Neural progenitor cell (in vitro differentiated cells): ENCODE measurements at regions not wholly inside any gene's neighbourhood (a gene's known extent, or its start where the extent isn't known, plus 50 kb on each side); places are given as distances from the start of the nearest gene placed in this dataset.

ENCODE experiments used
- EZH2 ChIP-seq: fragments of 200-600 bp; sonication (generic); IDR thresholded peaks from 2 replicates; pipeline ENCODE4 v1.6.1; 2017; ENCODE audit warnings: antibody characterized with exemption, mild to moderate bottlenecking, moderate library complexity
- EZH2phosphoT487 ChIP-seq: fragments of 200-600 bp; sonication (generic); IDR thresholded peaks from 2 replicates; pipeline ENCODE4 v1.6.1; 2017; ENCODE audit warnings: antibody characterized with exemption
- TF ChIP-seq, protein P1 (sequence below): fragments of 200-600 bp; sonication (generic); IDR thresholded peaks from 2 replicates; pipeline ENCODE4 v1.5.1; 2017; ENCODE audit warnings: antibody characterized with exemption, mild to moderate bottlenecking

GRCh38 chr9:22274477-22274876 is 172.1 kb upstream of the DMRTA1 start:
- TF ChIP-seq, protein P1, sequence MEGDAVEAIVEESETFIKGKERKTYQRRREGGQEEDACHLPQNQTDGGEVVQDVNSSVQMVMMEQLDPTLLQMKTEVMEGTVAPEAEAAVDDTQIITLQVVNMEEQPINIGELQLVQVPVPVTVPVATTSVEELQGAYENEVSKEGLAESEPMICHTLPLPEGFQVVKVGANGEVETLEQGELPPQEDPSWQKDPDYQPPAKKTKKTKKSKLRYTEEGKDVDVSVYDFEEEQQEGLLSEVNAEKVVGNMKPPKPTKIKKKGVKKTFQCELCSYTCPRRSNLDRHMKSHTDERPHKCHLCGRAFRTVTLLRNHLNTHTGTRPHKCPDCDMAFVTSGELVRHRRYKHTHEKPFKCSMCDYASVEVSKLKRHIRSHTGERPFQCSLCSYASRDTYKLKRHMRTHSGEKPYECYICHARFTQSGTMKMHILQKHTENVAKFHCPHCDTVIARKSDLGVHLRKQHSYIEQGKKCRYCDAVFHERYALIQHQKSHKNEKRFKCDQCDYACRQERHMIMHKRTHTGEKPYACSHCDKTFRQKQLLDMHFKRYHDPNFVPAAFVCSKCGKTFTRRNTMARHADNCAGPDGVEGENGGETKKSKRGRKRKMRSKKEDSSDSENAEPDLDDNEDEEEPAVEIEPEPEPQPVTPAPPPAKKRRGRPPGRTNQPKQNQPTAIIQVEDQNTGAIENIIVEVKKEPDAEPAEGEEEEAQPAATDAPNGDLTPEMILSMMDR = no peak
- no peak for TF ChIP-seq EZH2
- TF ChIP-seq EZH2phosphoT487 = no peak
